ENCODE measurements at regions not wholly inside any gene's neighbourhood (a gene's known extent, or its start where the extent isn't known, plus 50 kb on each side); places are given as distances from the start of the nearest gene placed in this dataset.

GRCh38 chr13:53167561-53167960, 138.9 kb downstream of the OLFM4 start:
- Histone ChIP-seq H3K9me3 (replicated peaks in 1 of 2; ENCODE audit: control insufficient read depth in 1 of 2, insufficient read depth in 1 of 2, low read length in 2 of 2) (peaks cover 0 to 5% of the 10 kb centered on the region in 2 donors), H3K36me3 (replicated peaks in 1 of 2; ENCODE audit: control insufficient read depth in 1 of 2, insufficient read depth in 2 of 2, low read length in 2 of 2) (no peaks in the 10 kb centered on the region), H3K4me3 (replicated peaks in 1 of 3; ENCODE audit: low read depth in 2 of 3, low read length in 3 of 3) (no peak overlapping the region), H3K4me1 (ENCODE audit: control insufficient read depth in 1 of 2, insufficient read depth in 2 of 2, low read length in 2 of 2) (no peaks in the 10 kb centered on the region), H3K9ac (ENCODE audit: insufficient read depth, low read length, poor library complexity, severe bottlenecking) (no peak overlapping the region), H3K27ac (ENCODE audit: low read depth in 1 of 2, low read length in 2 of 2) (no peak overlapping the region), H3K4me2 (replicated peaks; ENCODE audit: extremely low read depth, low read length, poor library complexity, severe bottlenecking) (no peak overlapping the region), H2AFZ (ENCODE audit: insufficient read depth, low read depth, low read length, poor library complexity, severe bottlenecking) (no peak overlapping the region), H4K20me1 (ENCODE audit: insufficient read depth, low read length) (no peaks in the 10 kb centered on the region), H3K79me2 (ENCODE audit: insufficient read depth, low read length) (no peaks in the 10 kb centered on the region), H3K27me3 (ENCODE audit: control insufficient read depth in 2 of 2, insufficient read depth in 2 of 2, low read length in 2 of 2) (no peaks in the 10 kb centered on the region)
- no peak for TF ChIP-seq CTCF (IDR thresholded peaks at IDR 0.05)
- Mint-ChIP-seq H3K4me1 (no peaks in the 10 kb centered on the region), H3K27ac (no peak overlapping the region), H3K9me3 (peaks cover 0 to 11% (median 7%) of the 10 kb centered on the region in 7 donors), H3K27me3 (ENCODE audit: low read depth in 3 of 3) (peaks cover 0 to 3% (median 0%) of the 10 kb centered on the region in 3 donors), H3K4me3 (no peak overlapping the region), H3K36me3 (no peaks in the 10 kb centered on the region)
- intact Hi-C loops (cut with micrococcal nuclease) = no loop called here
- 83% methylated on average over 1 of the region's 3 CpGs for WGBS (ENCODE audit: insufficient coverage)
- DNase-seq = no peak

GRCh38 chr13:53170910-53171309, 142.3 kb downstream of the OLFM4 start:
- no CpG with 5 or more reads among the region's 1 CpG for WGBS (ENCODE audit: insufficient coverage)

More at GRCh38 chr13:53170910-53171309, 142.3 kb downstream of the OLFM4 start:
- Histone ChIP-seq H4K20me1 (ENCODE audit: insufficient read depth, low read length) (no peaks in the 10 kb centered on the region), H3K27me3 (ENCODE audit: control insufficient read depth in 2 of 2, insufficient read depth in 2 of 2, low read length in 2 of 2) (no peaks in the 10 kb centered on the region), H3K27ac (ENCODE audit: low read depth in 1 of 2, low read length in 2 of 2) (no peak overlapping the region), H3K9me3 (replicated peaks in 1 of 2; ENCODE audit: control insufficient read depth in 1 of 2, insufficient read depth in 1 of 2, low read length in 2 of 2) (peaks cover 0 to 3% of the 10 kb centered on the region in 2 donors), H3K4me2 (replicated peaks; ENCODE audit: extremely low read depth, low read length, poor library complexity, severe bottlenecking) (no peak overlapping the region), H3K36me3 (replicated peaks in 1 of 2; ENCODE audit: control insufficient read depth in 1 of 2, insufficient read depth in 2 of 2, low read length in 2 of 2) (no peaks in the 10 kb centered on the region), H3K4me1 (ENCODE audit: control insufficient read depth in 1 of 2, insufficient read depth in 2 of 2, low read length in 2 of 2) (no peaks in the 10 kb centered on the region), H2AFZ (ENCODE audit: insufficient read depth, low read depth, low read length, poor library complexity, severe bottlenecking) (no peak overlapping the region), H3K4me3 (replicated peaks in 1 of 3; ENCODE audit: low read depth in 2 of 3, low read length in 3 of 3) (no peak overlapping the region), H3K9ac (ENCODE audit: insufficient read depth, low read length, poor library complexity, severe bottlenecking) (no peak overlapping the region), H3K79me2 (ENCODE audit: insufficient read depth, low read length) (no peaks in the 10 kb centered on the region)
- H3K9me3 Mint-ChIP-seq = peaks cover 2 to 8% (median 3%) of the 10 kb centered on the region in 7 donors
- H3K4me3 Mint-ChIP-seq = no peak overlapping the region
- no peaks in the 10 kb centered on the region for H3K4me1 Mint-ChIP-seq
- intact Hi-C loops (cut with micrococcal nuclease) = no loop called here
- no peak for DNase-seq
- no peak overlapping the region for H3K27ac Mint-ChIP-seq
- TF ChIP-seq CTCF (IDR thresholded peaks at IDR 0.05) = no peak
- no peaks in the 10 kb centered on the region for H3K36me3 Mint-ChIP-seq
- peaks cover 0 to 1% (median 0%) of the 10 kb centered on the region in 3 donors for H3K27me3 Mint-ChIP-seq (ENCODE audit: low read depth in 3 of 3)
